GM12878 (cell line): ENCODE measurements at regions not wholly inside any gene's neighbourhood (a gene's known extent, or its start where the extent isn't known, plus 50 kb on each side); places are given as distances from the start of the nearest gene placed in this dataset.

Source experiments
- ATAC-seq: fragments of 200-7000 bp; cut with Tn5 transposase; 3 replicates; pipeline ENCODE4 v1.9.1; 2020; ENCODE audit warnings: mild to moderate bottlenecking, moderate library complexity
- BruUV-seq: library from RNA; stranded (reverse); fragments of 400-500 nt; replicated peaks from 2 replicates; lab custom pipeline; 2021; lab: Mats Ljungman, UMichigan
- CTCF ChIA-PET: fragments of 300-600 bp; sonication (Branson Sonifier 250); formaldehyde crosslinking; extraction: SDS; loops from one replicate; lab custom pipeline; 2021; ENCODE audit warnings: inconsistent platforms; lab: Yijun Ruan, JAX
- POLR2A ChIA-PET: fragments of 350-600 bp; formaldehyde crosslinking; extraction: SDS; loops from one replicate; lab custom pipeline; 2021; ENCODE audit warnings: inconsistent platforms; lab: Charles Lee
- RAD21 ChIA-PET: fragments of 300-600 bp; sonication (Branson Sonifier 250); formaldehyde crosslinking; loops from one replicate; lab custom pipeline; 2023; ENCODE audit warnings: antibody characterized with exemption; ENCODE audit not compliant: unreplicated experiment; lab: Charles Lee
- SMC1A ChIA-PET: fragments of 300-600 bp; sonication (Branson Sonifier 250); formaldehyde crosslinking; loops from one replicate; lab custom pipeline; 2023; ENCODE audit not compliant: unreplicated experiment, uncharacterized antibody; lab: Charles Lee
- DNase-seq: peaks from one replicate; pipeline ENCODE4 v3.0.0-alpha.2; 2011; ENCODE audit warnings: low read depth, low spot score
- FAIRE-seq: peaks from 3 replicates; lab custom pipeline; 2011; peaks lifted over from hg19 to GRCh38; lab: Jason Lieb, UNC
- H2AFZ ChIP-seq: 2 replicates; pipeline ENCODE4 v1.6.0; 2011; ENCODE audit warnings: low read depth, low read length, control low read depth; ENCODE audit not compliant: control insufficient read depth
- H3K27ac ChIP-seq: 2 replicates; pipeline ENCODE4 v1.5.1; 2011; ENCODE audit warnings: control low read depth; ENCODE audit not compliant: control insufficient read depth, insufficient read depth
- H3K27me3 ChIP-seq, 2 experiments: replicated peaks in 1 of 2; 2 replicates each; pipeline versions ENCODE4 v1.6.0 to v1.6.1; 2011; ENCODE audit warnings: low read length in 1 of 2; ENCODE audit not compliant: control insufficient read depth in 2 of 2, insufficient read depth in 2 of 2
- H3K36me3 ChIP-seq, 2 experiments: 2 replicates each; pipeline ENCODE4 v1.5.1; 2011; ENCODE audit warnings: low read length in 1 of 2; ENCODE audit not compliant: control insufficient read depth in 2 of 2, insufficient read depth in 2 of 2
- H3K4me1 ChIP-seq: 2 replicates; pipeline ENCODE4 v1.6.1; 2011; ENCODE audit warnings: mild to moderate bottlenecking, low read length, moderate library complexity, mixed read lengths; ENCODE audit not compliant: control insufficient read depth, insufficient read depth
- H3K4me2 ChIP-seq: 2 replicates; pipeline ENCODE4 v1.6.0; 2011; ENCODE audit warnings: control low read depth; ENCODE audit not compliant: control insufficient read depth, insufficient read depth
- H3K4me3 ChIP-seq: fragments of 200-600 bp; sonication (generic); 2 replicates; pipeline ENCODE4 v1.5.1; 2016
- H3K79me2 ChIP-seq: 2 replicates; pipeline ENCODE4 v1.6.0; 2011; ENCODE audit warnings: low read length; ENCODE audit not compliant: control insufficient read depth, insufficient read depth
- H3K9ac ChIP-seq: 2 replicates; pipeline ENCODE4 v1.8.0; 2011; ENCODE audit warnings: low read length, control low read depth, mixed read lengths; ENCODE audit not compliant: control insufficient read depth, insufficient read depth
- H3K9me3 ChIP-seq: replicated peaks from 3 replicates; pipeline ENCODE4 v1.5.1; 2011; ENCODE audit warnings: mild to moderate bottlenecking, low read length; ENCODE audit not compliant: control insufficient read depth, insufficient read depth
- H4K20me1 ChIP-seq: 2 replicates; pipeline ENCODE4 v1.6.0; 2011; ENCODE audit not compliant: control insufficient read depth, insufficient read depth
- MEF2B ChIP-seq: fragments of 450-650 bp; IDR thresholded peaks from 2 replicates; pipeline ENCODE4 v1.6.1; 2018; ENCODE audit warnings: mild to moderate bottlenecking, moderate library complexity; ENCODE audit not compliant: partially characterized antibody, poor library complexity, severe bottlenecking
- POLR2AphosphoS2 ChIP-seq: IDR thresholded peaks from 2 replicates; pipeline ENCODE4 v1.6.1; 2011; ENCODE audit warnings: low read depth, mild to moderate bottlenecking, low read length, improper control_type of control experiment, moderate library complexity
- RAD21 ChIP-seq: IDR thresholded peaks from 2 replicates; pipeline ENCODE4 v1.6.1; 2011; ENCODE audit warnings: mild to moderate bottlenecking, low read depth, low read length, moderate library complexity; ENCODE audit not compliant: insufficient read depth
- ZNF207 ChIP-seq: fragments of 450-650 bp; IDR thresholded peaks from 2 replicates; pipeline ENCODE4 v1.6.1; 2014; ENCODE audit warnings: antibody characterized with exemption, mild to moderate bottlenecking, borderline replicate concordance
- ZNF24 ChIP-seq: fragments of 450-650 bp; IDR thresholded peaks from 2 replicates; pipeline ENCODE4 v1.6.1; 2017; ENCODE audit warnings: antibody characterized with exemption, mild to moderate bottlenecking
- WGBS: methylation state at CpG from one replicate; pipeline ENCODE4 v1.1.6; 2016; ENCODE audit warnings: low lambda C conversion rate; ENCODE audit not compliant: insufficient replicate concordance, insufficient coverage; ENCODE audit errors: missing lambda C conversion rate; 5-methylcytosine and 5-hydroxymethylcytosine counted together
- in situ Hi-C: fragments of 300-500 bp; cut with MboI; formaldehyde crosslinking; loops from 9 replicates; pipeline ENCODE4 v1.14.3; 2018; ENCODE audit warnings: mixed read lengths
- intact Hi-C: fragments of 100-400 bp; cut with micrococcal nuclease; formaldehyde crosslinking; loops from one replicate; pipeline ENCODE4 v1.14.2; 2022; ENCODE audit not compliant: unreplicated experiment
- TF ChIP-seq, protein P1 (sequence below): fragments of 450-650 bp; IDR thresholded peaks from 2 replicates; pipeline ENCODE4 v1.6.1; 2017; ENCODE audit warnings: mild to moderate bottlenecking
- TF ChIP-seq, protein P2 (sequence below): IDR thresholded peaks from 2 replicates; pipeline ENCODE4 v1.6.1; 2012; ENCODE audit warnings: low read length, inconsistent platforms

DNA sequence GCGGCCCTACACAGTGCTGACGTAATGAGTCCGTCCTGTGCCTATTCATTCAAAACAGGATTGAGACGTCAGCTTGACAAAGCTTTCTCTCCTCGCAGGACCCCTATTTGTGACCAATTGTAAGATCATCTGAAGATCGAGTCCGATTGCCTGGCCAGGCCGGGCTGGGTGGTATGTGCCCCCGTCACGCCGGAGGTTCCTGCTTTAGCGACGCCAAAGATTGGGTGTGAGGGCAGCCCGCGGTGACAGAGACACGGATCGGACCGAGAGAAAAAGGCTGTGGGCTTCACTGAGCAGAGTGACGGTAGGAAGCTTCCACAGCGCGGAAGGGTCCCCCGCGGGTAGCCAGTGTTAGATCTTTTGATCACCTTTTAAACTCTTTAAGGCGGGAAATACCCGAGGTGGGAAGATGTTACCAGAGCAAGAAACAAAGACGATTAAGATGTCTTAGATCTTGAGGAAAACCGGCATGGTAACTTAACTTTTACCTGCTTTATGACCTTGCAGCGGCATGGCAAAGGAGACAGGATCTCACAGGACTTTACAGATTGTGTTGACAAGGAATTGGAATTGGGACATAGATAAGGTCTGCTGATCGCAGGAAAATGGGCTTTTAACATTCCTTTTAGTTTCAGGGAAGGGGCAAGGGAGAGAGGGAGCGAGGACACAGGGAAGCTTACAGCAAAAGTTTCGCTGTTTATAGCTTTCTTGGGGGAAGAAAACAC lies 220.0 kb downstream of the METTL4 start:
- POLR2A ChIA-PET: no interaction called here
- Histone ChIP-seq H3K27ac (no peak overlapping the region), H2AFZ (no peak overlapping the region), H3K27me3 (no peaks in the 10 kb centered on the region), H3K9ac (no peak overlapping the region), H3K4me2 (no peak overlapping the region), H3K4me3 (no peak overlapping the region), H3K79me2 (no peaks in the 10 kb centered on the region), H3K36me3 (no peaks in the 10 kb centered on the region), H3K4me1 (no peaks in the 10 kb centered on the region), H4K20me1 (no peaks in the 10 kb centered on the region), H3K9me3 (no peaks in the 10 kb centered on the region)
- no peak for FAIRE-seq
- in situ Hi-C loops: no loop called here
- SMC1A ChIA-PET: interaction anchor here (0.9 kb wide), 1 partner anchor 15 kb away, joined by 3 read pairs; no protein-coding TSS in a partner anchor
- BruUV-seq: no TSS peak
- RAD21 ChIA-PET: no interaction called here
- CTCF ChIA-PET: no interaction called here
- no peak for TF ChIP-seq RAD21
- TF ChIP-seq ZNF24: no peak
- 53% methylated on average over 31 of the region's 31 CpGs for WGBS
- no peak for ATAC-seq
- intact Hi-C loops: no loop called here
- DNase-seq: no peak

DNA sequence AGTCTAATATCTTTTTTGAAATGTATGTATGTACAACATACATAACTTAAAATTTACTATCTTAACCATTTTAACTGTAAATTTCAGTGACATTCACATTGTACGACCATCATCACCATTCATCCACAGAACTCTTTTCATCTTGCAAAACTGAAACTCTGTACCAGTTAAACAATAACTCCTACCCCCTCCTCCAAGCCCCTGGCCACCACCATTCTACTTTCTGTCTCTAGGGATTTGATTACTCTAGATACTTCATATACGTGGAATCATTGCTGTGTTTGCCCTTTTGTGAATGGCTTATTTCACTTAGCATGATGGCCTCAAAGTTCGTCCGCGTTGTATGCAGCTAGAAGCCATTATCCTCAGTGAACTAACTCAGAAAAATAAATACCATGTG lies 217.0 kb downstream of the METTL4 start:
- no peaks in the 10 kb centered on the region for H3K27me3 ChIP-seq
- TF ChIP-seq MEF2B: peak; percentile 59
- TF ChIP-seq, protein P1, sequence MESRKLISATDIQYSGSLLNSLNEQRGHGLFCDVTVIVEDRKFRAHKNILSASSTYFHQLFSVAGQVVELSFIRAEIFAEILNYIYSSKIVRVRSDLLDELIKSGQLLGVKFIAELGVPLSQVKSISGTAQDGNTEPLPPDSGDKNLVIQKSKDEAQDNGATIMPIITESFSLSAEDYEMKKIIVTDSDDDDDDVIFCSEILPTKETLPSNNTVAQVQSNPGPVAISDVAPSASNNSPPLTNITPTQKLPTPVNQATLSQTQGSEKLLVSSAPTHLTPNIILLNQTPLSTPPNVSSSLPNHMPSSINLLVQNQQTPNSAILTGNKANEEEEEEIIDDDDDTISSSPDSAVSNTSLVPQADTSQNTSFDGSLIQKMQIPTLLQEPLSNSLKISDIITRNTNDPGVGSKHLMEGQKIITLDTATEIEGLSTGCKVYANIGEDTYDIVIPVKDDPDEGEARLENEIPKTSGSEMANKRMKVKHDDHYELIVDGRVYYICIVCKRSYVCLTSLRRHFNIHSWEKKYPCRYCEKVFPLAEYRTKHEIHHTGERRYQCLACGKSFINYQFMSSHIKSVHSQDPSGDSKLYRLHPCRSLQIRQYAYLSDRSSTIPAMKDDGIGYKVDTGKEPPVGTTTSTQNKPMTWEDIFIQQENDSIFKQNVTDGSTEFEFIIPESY: 0 out of 2 replicates have a peak, but pooled peaks have one; percentile 42
- TF ChIP-seq, protein P2, sequence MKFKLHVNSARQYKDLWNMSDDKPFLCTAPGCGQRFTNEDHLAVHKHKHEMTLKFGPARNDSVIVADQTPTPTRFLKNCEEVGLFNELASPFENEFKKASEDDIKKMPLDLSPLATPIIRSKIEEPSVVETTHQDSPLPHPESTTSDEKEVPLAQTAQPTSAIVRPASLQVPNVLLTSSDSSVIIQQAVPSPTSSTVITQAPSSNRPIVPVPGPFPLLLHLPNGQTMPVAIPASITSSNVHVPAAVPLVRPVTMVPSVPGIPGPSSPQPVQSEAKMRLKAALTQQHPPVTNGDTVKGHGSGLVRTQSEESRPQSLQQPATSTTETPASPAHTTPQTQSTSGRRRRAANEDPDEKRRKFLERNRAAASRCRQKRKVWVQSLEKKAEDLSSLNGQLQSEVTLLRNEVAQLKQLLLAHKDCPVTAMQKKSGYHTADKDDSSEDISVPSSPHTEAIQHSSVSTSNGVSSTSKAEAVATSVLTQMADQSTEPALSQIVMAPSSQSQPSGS: no peak
- TF ChIP-seq ZNF207: no peak
- no peak for TF ChIP-seq POLR2AphosphoS2
- ChIA-PET POLR2A (no interaction called here), CTCF (no interaction called here), SMC1A (no interaction called here), RAD21 (no interaction called here)
- H3K79me2 ChIP-seq: no peaks in the 10 kb centered on the region
- no TSS peak for BruUV-seq
- no peak overlapping the region for H3K9ac ChIP-seq
- H3K4me1 ChIP-seq: no peaks in the 10 kb centered on the region
- H3K4me2 ChIP-seq: no peak overlapping the region
- H4K20me1 ChIP-seq: no peaks in the 10 kb centered on the region
- H2AFZ ChIP-seq: no peak overlapping the region
- no peaks in the 10 kb centered on the region for H3K9me3 ChIP-seq
- FAIRE-seq (no peak), ATAC-seq (peak; percentile 74), DNase-seq (no peak)
- no peak overlapping the region for H3K4me3 ChIP-seq
- no peaks in the 10 kb centered on the region for H3K36me3 ChIP-seq
- H3K27ac ChIP-seq: no peak overlapping the region
- in situ Hi-C loops (no loop called here), intact Hi-C loops (no loop called here)
- WGBS: 46% methylated on average over 5 of the region's 5 CpGs
